Liver (tissue), 8 donors: ENCODE measurements at regions not wholly inside any gene's neighbourhood (a gene's known extent, or its start where the extent isn't known, plus 50 kb on each side); places are given as distances from the start of the nearest gene placed in this dataset.

Experiments used
- DNase-seq: peaks from one replicate; pipeline ENCODE4 v3.0.0-alpha.2; 2017; ENCODE audit warnings: low spot score
- H3K27ac ChIP-seq, 2 donors: one replicate each; pipeline ENCODE4 v1.7.0; 2013; ENCODE audit warnings: inconsistent platforms in 2 of 2, low read length in 2 of 2, control low read depth in 1 of 2, low read depth in 1 of 2, mild to moderate bottlenecking in 1 of 2
- H3K27me3 ChIP-seq, 4 donors: one replicate each; pipeline versions ENCODE4 v1.6.1 to v1.7.0; 2013; ENCODE audit warnings: low read length in 3 of 4, inconsistent platforms in 1 of 4, mild to moderate bottlenecking in 1 of 4, moderate library complexity in 1 of 4; ENCODE audit not compliant: control insufficient read depth in 4 of 4, insufficient read depth in 4 of 4
- H3K36me3 ChIP-seq, 4 donors: one replicate each; pipeline versions ENCODE4 v1.6.1 to v1.7.0; 2013; ENCODE audit warnings: low read length in 3 of 4, mild to moderate bottlenecking in 3 of 4, low read depth in 1 of 4, moderate library complexity in 1 of 4; ENCODE audit not compliant: control insufficient read depth in 4 of 4, insufficient read depth in 3 of 4
- H3K4me1 ChIP-seq, 4 donors: one replicate each; pipeline versions ENCODE4 v1.6.1 to v1.7.0; 2013; ENCODE audit warnings: low read length in 3 of 4, mild to moderate bottlenecking in 3 of 4, moderate library complexity in 1 of 4; ENCODE audit not compliant: control insufficient read depth in 4 of 4, insufficient read depth in 4 of 4
- H3K4me3 ChIP-seq, 3 donors: one replicate each; pipeline versions ENCODE4 v1.6.1 to v1.7.0; 2013; ENCODE audit warnings: low read length in 3 of 3, control low read depth in 1 of 3, low read depth in 1 of 3, mild to moderate bottlenecking in 1 of 3
- H3K9ac ChIP-seq, 2 donors: one replicate each; pipeline ENCODE4 v1.7.0; 2013; ENCODE audit warnings: low read length in 2 of 2, mild to moderate bottlenecking in 2 of 2, moderate library complexity in 2 of 2, control low read depth in 1 of 2, low read depth in 1 of 2
- H3K9me3 ChIP-seq, 4 donors: one replicate each; pipeline versions ENCODE4 v1.6.1 to v1.7.0; 2013; ENCODE audit warnings: low read length in 3 of 4; ENCODE audit not compliant: control insufficient read depth in 4 of 4
- CTCF ChIP-seq: fragments of 150-350 bp; IDR thresholded peaks from 2 replicates; pipeline ENCODE4 v1.5.1; 2017; ENCODE audit warnings: improper control_type of control experiment, low read depth, low read length; ENCODE audit not compliant: missing input control
- EGR1 ChIP-seq, 2 donors: IDR thresholded peaks; 2 replicates each; pipeline ENCODE4 v1.6.1; 2016 to 2018; ENCODE audit warnings: antibody characterized with exemption in 2 of 2, low read depth in 2 of 2
- FOXA2 ChIP-seq: IDR thresholded peaks from 2 replicates; pipeline ENCODE4 v1.6.1; 2016; ENCODE audit warnings: antibody characterized with exemption
- GABPA ChIP-seq, 2 donors: IDR thresholded peaks in 1 of 2; conservative IDR thresholded peaks in 1 of 2; 2 replicates each; pipeline ENCODE4 v1.6.1; 2016; ENCODE audit warnings: antibody characterized with exemption in 2 of 2, mild to moderate bottlenecking in 1 of 2, moderate library complexity in 1 of 2
- HNF4A ChIP-seq, 2 donors: conservative IDR thresholded peaks; 2 replicates each; pipeline ENCODE4 v1.6.1; 2016; ENCODE audit warnings: antibody characterized with exemption in 2 of 2, mild to moderate bottlenecking in 2 of 2
- JUND ChIP-seq, 2 donors: IDR thresholded peaks; 2 replicates each; pipeline ENCODE4 v1.6.1; 2016; ENCODE audit warnings: antibody characterized with exemption in 2 of 2
- MAX ChIP-seq: IDR thresholded peaks from 2 replicates; pipeline ENCODE4 v1.6.1; 2016; ENCODE audit warnings: antibody characterized with exemption
- NR2F2 ChIP-seq: IDR thresholded peaks from 2 replicates; pipeline ENCODE4 v1.6.1; 2016; ENCODE audit warnings: antibody characterized with exemption
- RAD21 ChIP-seq, 2 donors: IDR thresholded peaks; 2 replicates each; pipeline ENCODE4 v1.6.1; 2016; ENCODE audit warnings: antibody characterized with exemption in 2 of 2, mild to moderate bottlenecking in 2 of 2
- RXRA ChIP-seq, 2 donors: IDR thresholded peaks; 2 replicates each; pipeline ENCODE4 v1.6.1; 2017 to 2018; ENCODE audit warnings: antibody characterized with exemption in 2 of 2, mild to moderate bottlenecking in 1 of 2
- SP1 ChIP-seq: IDR thresholded peaks from 2 replicates; pipeline ENCODE4 v1.6.1; 2018; ENCODE audit warnings: antibody characterized with exemption, mild to moderate bottlenecking
- YY1 ChIP-seq: IDR thresholded peaks from 2 replicates; pipeline ENCODE4 v1.6.1; 2016; ENCODE audit warnings: antibody characterized with exemption, mild to moderate bottlenecking
- WGBS: extraction: QIAGEN DNeasy Blood & Tissue Kit; methylation state at CpG from one replicate; pipeline ENCODE4 v1.1.7; 2013; 5-methylcytosine and 5-hydroxymethylcytosine counted together
- donor health status: healthy.
- donor health status: healthy.
- donor health status: healthy.
- donor health status: healthy.
- donor health status: healthy.

GRCh38 chr22:27270818-27271510, 530.6 kb downstream of the MN1 start:
- H3K27me3 ChIP-seq: peaks cover 0 to 3% (median 0%) of the 10 kb centered on the region in 4 donors
- no peak overlapping the region for H3K4me3 ChIP-seq
- H3K9ac ChIP-seq: no peak overlapping the region
- no peak for DNase-seq
- no peak for TF ChIP-seq RXRA (IDR thresholded peaks at IDR 0.05)
- H3K27ac ChIP-seq: no peak overlapping the region
- WGBS: 39% methylated on average over 18 of the region's 18 CpGs
- H3K4me1 ChIP-seq: no peaks in the 10 kb centered on the region
- peaks cover 0 to 10% (median 1%) of the 10 kb centered on the region in 4 donors for H3K9me3 ChIP-seq
- H3K36me3 ChIP-seq: no peaks in the 10 kb centered on the region

GRCh38 chr22:27273436-27273835, 528.1 kb downstream of the MN1 start:
- no peaks in the 10 kb centered on the region for H3K36me3 ChIP-seq
- peaks cover 0 to 7% (median 4%) of the 10 kb centered on the region in 4 donors for H3K9me3 ChIP-seq
- DNase-seq: no peak
- H3K4me1 ChIP-seq: no peaks in the 10 kb centered on the region
- H3K27ac ChIP-seq: no peak overlapping the region
- no peak overlapping the region for H3K9ac ChIP-seq
- H3K27me3 ChIP-seq: peaks cover 0 to 3% (median 2%) of the 10 kb centered on the region in 4 donors
- 32% methylated on average over 8 of the region's 8 CpGs for WGBS
- no peak for TF ChIP-seq CTCF
- H3K4me3 ChIP-seq: no peak overlapping the region

- H3K9me3 ChIP-seq: peaks cover 0 to 7% (median 4%) of the 10 kb centered on the region in 4 donors
- H3K4me3 ChIP-seq: no peak overlapping the region
- no peak for TF ChIP-seq NR2F2
- no peak for TF ChIP-seq FOXA2
- TF ChIP-seq MAX: no peak
- no peak for TF ChIP-seq RAD21 (IDR thresholded peaks at IDR 0.05)
- no peak for TF ChIP-seq JUND (IDR thresholded peaks at IDR 0.05)
- TF ChIP-seq EGR1 (IDR thresholded peaks at IDR 0.05; ENCODE audit: low read depth in 2 of 2): no peak
- TF ChIP-seq SP1: no peak
- TF ChIP-seq YY1: no peak
- no peak overlapping the region for H3K9ac ChIP-seq
- H3K27me3 ChIP-seq: peaks cover 0 to 3% (median 2%) of the 10 kb centered on the region in 4 donors
- 40% methylated on average over 10 of the region's 10 CpGs for WGBS
- H3K4me1 ChIP-seq: no peaks in the 10 kb centered on the region
- DNase-seq: no peak
- no peak overlapping the region for H3K27ac ChIP-seq
- no peaks in the 10 kb centered on the region for H3K36me3 ChIP-seq
Observed at GRCh38 chr22:27273853-27274252, 527.7 kb downstream of the MN1 start.

GRCh38 chr22:27274770-27275449, 526.6 kb downstream of the MN1 start:
- H3K9ac ChIP-seq: no peak overlapping the region
- H3K4me1 ChIP-seq: no peaks in the 10 kb centered on the region
- peaks cover 0 to 7% (median 4%) of the 10 kb centered on the region in 4 donors for H3K9me3 ChIP-seq
- no peaks in the 10 kb centered on the region for H3K36me3 ChIP-seq
- no peak overlapping the region for H3K4me3 ChIP-seq
- DNase-seq: no peak
- peaks cover 0 to 3% (median 2%) of the 10 kb centered on the region in 4 donors for H3K27me3 ChIP-seq
- WGBS: 56% methylated on average over 4 of the region's 4 CpGs
- TF ChIP-seq HNF4A (conservative IDR thresholded peaks at IDR 0.05): no peak
- TF ChIP-seq MAX: no peak
- no peak for TF ChIP-seq GABPA (IDR thresholded peaks at IDR 0.05 in 1 of 2, conservative IDR thresholded peaks at IDR 0.05 in 1 of 2)
- no peak for TF ChIP-seq FOXA2
- H3K27ac ChIP-seq: no peak overlapping the region
